ENCODE measurements at regions not wholly inside any gene's neighbourhood (a gene's known extent, or its start where the extent isn't known, plus 50 kb on each side); places are given as distances from the start of the nearest gene placed in this dataset.

DNA sequence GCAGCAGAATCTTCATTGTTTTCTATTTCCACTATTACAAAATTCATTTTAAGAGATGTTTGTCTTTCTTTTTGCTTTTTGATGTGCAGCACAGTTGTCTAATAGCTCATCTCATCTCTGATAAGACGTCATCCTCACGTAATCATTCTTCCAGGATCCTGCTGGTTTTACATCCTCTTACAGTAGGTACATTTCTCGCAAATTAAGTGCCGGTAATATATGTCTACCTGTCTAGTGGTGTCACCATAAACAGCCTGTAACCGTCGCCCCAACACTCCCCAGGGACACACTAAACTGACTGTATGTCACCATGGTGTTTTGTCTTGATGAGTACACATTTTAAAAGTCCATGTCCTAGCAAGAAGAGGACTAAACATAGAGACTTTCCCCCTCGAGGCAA, 94.5 kb upstream of the VSTM2B start:
- ChIA-PET CTCF (interaction anchor here (1.0 kb wide), 1 partner anchor 47 kb away, joined by 3 read pairs; no protein-coding TSS in a partner anchor), POLR2A (no interaction called here)
- peaks cover 11% of the 10 kb centered on the region for H3K36me3 Mint-ChIP-seq
- peaks cover 20% of the 10 kb centered on the region for H3K9me3 Mint-ChIP-seq
- DNase-seq (ENCODE audit: low spot score) (no peak), ATAC-seq (no peak)
- H3K27me3 Mint-ChIP-seq (ENCODE audit: low read depth): peaks cover 5% of the 10 kb centered on the region
- H3K4me3 Mint-ChIP-seq: no peak overlapping the region
- H3K4me1 Mint-ChIP-seq: no peaks in the 10 kb centered on the region
- TF ChIP-seq NFYB (CRISPR knock-in tag; conservative IDR thresholded peaks at IDR 0.05; ENCODE audit: low read depth): no peak
- no peak for TF ChIP-seq JUN (CRISPR knock-in tag; IDR thresholded peaks at IDR 0.05)
- TF ChIP-seq, protein P1, sequence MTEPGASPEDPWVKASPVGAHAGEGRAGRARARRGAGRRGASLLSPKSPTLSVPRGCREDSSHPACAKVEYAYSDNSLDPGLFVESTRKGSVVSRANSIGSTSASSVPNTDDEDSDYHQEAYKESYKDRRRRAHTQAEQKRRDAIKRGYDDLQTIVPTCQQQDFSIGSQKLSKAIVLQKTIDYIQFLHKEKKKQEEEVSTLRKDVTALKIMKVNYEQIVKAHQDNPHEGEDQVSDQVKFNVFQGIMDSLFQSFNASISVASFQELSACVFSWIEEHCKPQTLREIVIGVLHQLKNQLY (CRISPR knock-in tag; IDR thresholded peaks at IDR 0.05): no peak
- TF ChIP-seq, protein P2, sequence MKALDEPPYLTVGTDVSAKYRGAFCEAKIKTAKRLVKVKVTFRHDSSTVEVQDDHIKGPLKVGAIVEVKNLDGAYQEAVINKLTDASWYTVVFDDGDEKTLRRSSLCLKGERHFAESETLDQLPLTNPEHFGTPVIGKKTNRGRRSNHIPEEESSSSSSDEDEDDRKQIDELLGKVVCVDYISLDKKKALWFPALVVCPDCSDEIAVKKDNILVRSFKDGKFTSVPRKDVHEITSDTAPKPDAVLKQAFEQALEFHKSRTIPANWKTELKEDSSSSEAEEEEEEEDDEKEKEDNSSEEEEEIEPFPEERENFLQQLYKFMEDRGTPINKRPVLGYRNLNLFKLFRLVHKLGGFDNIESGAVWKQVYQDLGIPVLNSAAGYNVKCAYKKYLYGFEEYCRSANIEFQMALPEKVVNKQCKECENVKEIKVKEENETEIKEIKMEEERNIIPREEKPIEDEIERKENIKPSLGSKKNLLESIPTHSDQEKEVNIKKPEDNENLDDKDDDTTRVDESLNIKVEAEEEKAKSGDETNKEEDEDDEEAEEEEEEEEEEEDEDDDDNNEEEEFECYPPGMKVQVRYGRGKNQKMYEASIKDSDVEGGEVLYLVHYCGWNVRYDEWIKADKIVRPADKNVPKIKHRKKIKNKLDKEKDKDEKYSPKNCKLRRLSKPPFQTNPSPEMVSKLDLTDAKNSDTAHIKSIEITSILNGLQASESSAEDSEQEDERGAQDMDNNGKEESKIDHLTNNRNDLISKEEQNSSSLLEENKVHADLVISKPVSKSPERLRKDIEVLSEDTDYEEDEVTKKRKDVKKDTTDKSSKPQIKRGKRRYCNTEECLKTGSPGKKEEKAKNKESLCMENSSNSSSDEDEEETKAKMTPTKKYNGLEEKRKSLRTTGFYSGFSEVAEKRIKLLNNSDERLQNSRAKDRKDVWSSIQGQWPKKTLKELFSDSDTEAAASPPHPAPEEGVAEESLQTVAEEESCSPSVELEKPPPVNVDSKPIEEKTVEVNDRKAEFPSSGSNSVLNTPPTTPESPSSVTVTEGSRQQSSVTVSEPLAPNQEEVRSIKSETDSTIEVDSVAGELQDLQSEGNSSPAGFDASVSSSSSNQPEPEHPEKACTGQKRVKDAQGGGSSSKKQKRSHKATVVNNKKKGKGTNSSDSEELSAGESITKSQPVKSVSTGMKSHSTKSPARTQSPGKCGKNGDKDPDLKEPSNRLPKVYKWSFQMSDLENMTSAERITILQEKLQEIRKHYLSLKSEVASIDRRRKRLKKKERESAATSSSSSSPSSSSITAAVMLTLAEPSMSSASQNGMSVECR (CRISPR knock-in tag; IDR thresholded peaks at IDR 0.05; ENCODE audit: borderline replicate concordance): no peak
- no peak for TF ChIP-seq ZNF416 (CRISPR knock-in tag; IDR thresholded peaks at IDR 0.05)
- no peak for TF ChIP-seq ZNF512 (CRISPR knock-in tag; IDR thresholded peaks at IDR 0.05; ENCODE audit: borderline replicate concordance)
- TF ChIP-seq IRF1 (CRISPR knock-in tag; IDR thresholded peaks at IDR 0.05): no peak
- no peak for TF ChIP-seq FOXJ3 (CRISPR knock-in tag; IDR thresholded peaks at IDR 0.05; ENCODE audit: borderline replicate concordance)
- no peak for TF ChIP-seq ESRRA (CRISPR knock-in tag; IDR thresholded peaks at IDR 0.05; ENCODE audit: borderline replicate concordance)
- TF ChIP-seq, protein P3, sequence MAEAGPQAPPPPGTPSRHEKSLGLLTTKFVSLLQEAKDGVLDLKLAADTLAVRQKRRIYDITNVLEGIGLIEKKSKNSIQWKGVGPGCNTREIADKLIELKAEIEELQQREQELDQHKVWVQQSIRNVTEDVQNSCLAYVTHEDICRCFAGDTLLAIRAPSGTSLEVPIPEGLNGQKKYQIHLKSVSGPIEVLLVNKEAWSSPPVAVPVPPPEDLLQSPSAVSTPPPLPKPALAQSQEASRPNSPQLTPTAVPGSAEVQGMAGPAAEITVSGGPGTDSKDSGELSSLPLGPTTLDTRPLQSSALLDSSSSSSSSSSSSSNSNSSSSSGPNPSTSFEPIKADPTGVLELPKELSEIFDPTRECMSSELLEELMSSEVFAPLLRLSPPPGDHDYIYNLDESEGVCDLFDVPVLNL (CRISPR knock-in tag; IDR thresholded peaks at IDR 0.05; ENCODE audit: borderline replicate concordance, low read depth): no peak
- TF ChIP-seq NR2C2 (CRISPR knock-in tag; IDR thresholded peaks at IDR 0.05): no peak
- no peak for TF ChIP-seq IRF2 (CRISPR knock-in tag; IDR thresholded peaks at IDR 0.05; ENCODE audit: borderline replicate concordance, low read depth)
- TF ChIP-seq ATF1 (CRISPR knock-in tag; IDR thresholded peaks at IDR 0.05): no peak
- TF ChIP-seq, protein P4, sequence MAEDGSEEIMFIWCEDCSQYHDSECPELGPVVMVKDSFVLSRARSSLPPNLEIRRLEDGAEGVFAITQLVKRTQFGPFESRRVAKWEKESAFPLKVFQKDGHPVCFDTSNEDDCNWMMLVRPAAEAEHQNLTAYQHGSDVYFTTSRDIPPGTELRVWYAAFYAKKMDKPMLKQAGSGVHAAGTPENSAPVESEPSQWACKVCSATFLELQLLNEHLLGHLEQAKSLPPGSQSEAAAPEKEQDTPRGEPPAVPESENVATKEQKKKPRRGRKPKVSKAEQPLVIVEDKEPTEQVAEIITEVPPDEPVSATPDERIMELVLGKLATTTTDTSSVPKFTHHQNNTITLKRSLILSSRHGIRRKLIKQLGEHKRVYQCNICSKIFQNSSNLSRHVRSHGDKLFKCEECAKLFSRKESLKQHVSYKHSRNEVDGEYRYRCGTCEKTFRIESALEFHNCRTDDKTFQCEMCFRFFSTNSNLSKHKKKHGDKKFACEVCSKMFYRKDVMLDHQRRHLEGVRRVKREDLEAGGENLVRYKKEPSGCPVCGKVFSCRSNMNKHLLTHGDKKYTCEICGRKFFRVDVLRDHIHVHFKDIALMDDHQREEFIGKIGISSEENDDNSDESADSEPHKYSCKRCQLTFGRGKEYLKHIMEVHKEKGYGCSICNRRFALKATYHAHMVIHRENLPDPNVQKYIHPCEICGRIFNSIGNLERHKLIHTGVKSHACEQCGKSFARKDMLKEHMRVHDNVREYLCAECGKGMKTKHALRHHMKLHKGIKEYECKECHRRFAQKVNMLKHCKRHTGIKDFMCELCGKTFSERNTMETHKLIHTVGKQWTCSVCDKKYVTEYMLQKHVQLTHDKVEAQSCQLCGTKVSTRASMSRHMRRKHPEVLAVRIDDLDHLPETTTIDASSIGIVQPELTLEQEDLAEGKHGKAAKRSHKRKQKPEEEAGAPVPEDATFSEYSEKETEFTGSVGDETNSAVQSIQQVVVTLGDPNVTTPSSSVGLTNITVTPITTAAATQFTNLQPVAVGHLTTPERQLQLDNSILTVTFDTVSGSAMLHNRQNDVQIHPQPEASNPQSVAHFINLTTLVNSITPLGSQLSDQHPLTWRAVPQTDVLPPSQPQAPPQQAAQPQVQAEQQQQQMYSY (CRISPR knock-in tag; IDR thresholded peaks at IDR 0.05): no peak
- TF ChIP-seq FOXP1 (CRISPR knock-in tag; IDR thresholded peaks at IDR 0.05; ENCODE audit: borderline replicate concordance): no peak
- no peak for TF ChIP-seq SMAD3 (CRISPR knock-in tag; IDR thresholded peaks at IDR 0.05; ENCODE audit: borderline replicate concordance)
- TF ChIP-seq ZNF671 (CRISPR knock-in tag; IDR thresholded peaks at IDR 0.05): no peak
- no peak for TF ChIP-seq ZBTB43 (CRISPR knock-in tag; IDR thresholded peaks at IDR 0.05)
- TF ChIP-seq CREB1 (CRISPR knock-in tag; IDR thresholded peaks at IDR 0.05): no peak
- no peak overlapping the region for H3K27ac Mint-ChIP-seq

Measured in WTC11 (cell line).